Activated gamma-delta T cell treated with Interleukin-2 at 50 U/mL for 16 hours (primary cell): ENCODE measurements at regions not wholly inside any gene's neighbourhood (a gene's known extent, or its start where the extent isn't known, plus 50 kb on each side); places are given as distances from the start of the nearest gene placed in this dataset.

Experiments
- DNase-seq: peaks from one replicate; pipeline ENCODE4 v3.0.0-alpha.2; 2020

DNA sequence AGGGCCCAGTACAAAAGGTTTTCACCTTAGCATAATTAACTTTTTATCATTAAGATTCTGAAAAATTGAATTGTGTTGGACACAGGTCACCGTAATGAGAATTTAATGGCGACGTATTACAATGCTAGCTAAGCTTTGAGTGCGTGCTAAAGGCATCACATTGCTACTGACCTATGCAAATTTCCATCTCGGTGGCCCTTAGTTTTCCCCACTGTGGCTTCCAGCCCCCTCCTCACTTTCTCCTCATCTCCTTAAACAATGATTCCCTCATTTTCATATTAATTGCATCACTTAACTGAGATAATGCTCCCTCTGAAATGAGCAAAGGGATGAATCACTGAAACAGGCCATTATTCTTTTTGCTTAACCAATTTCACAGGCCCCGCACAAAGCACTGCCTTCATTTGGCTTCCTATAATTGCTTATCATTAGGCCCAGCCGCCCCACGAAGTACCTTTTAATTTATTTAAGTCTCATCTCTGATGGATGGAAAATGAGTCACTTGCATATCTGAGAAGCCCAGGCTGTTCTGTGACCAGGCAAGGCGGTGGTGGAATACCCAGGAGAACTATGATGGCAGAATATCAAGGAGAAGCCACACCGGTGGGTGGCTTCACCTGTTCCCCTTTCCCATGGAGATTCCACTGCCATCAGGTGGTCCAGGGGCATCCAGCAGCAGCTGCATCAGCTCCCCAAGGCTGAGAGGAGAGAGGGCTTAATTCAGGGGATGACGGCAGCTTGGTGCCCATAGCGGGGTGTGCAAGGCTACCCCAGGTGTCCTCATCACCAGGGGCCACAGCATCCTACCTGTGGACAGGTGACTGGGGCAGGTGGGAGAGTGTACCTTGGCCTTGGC is 223.8 kb upstream of the BOD1L1 start:
- DNase-seq = no peak

GRCh38 chr4:13852411-13852810 is 224.9 kb upstream of the BOD1L1 start:
- DNase-seq = no peak

DNA sequence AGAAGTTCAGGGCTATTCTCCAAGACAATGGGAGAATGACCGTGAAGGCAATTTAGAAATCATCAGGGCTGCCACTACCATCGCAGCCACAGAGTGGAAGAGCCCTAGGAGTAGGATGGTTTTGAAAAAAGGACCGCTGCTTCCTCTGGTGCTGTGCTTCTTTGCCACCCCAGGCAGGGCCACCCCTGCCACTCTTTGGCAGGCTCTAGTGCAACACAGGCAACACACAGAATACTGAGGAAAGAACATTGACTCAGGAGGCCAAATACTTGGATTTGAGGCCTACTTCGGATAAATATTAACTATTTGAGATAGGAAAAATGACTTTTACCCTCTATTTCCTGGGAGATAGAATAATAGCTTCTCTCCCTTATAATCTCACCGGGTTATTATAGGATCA is 228.9 kb upstream of the BOD1L1 start:
- DNase-seq = no peak

GRCh38 chr4:13857397-13857796 is 229.9 kb upstream of the BOD1L1 start:
- no peak for DNase-seq

- no peak for DNase-seq
Observed at GRCh38 chr4:13857800-13858199, 230.3 kb upstream of the BOD1L1 start.

- no peak for DNase-seq
Observed at GRCh38 chr4:13859423-13859822, 231.9 kb upstream of the BOD1L1 start.

DNA sequence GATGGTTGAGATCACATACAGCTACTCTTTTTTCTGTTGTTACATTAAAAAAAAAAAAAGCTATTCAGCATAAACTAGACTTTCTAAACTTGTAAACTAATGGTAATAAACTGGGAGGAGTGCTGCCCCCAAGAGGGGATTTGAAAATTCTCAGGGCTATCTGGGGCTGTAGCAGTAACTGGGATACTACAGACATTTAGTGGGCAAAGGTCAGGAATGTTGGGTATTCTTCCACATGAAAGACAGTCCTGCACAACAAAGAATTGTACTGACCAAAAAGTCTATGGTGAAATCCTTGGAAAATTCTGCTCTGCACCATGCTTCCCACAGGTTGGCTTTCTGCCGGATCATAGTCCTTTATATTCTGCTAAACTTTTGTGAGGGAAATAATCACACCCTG is 232.6 kb upstream of the BOD1L1 start:
- DNase-seq = no peak

GRCh38 chr4:13865871-13866669 is 238.5 kb upstream of the BOD1L1 start:
- no peak for DNase-seq

- DNase-seq = no peak
Observed at GRCh38 chr4:13866881-13867280, 239.4 kb upstream of the BOD1L1 start.

GRCh38 chr4:13872155-13872554 is 244.6 kb upstream of the BOD1L1 start:
- DNase-seq = no peak

GRCh38 chr4:13872955-13873354 is 245.4 kb upstream of the BOD1L1 start:
- no peak for DNase-seq

DNA sequence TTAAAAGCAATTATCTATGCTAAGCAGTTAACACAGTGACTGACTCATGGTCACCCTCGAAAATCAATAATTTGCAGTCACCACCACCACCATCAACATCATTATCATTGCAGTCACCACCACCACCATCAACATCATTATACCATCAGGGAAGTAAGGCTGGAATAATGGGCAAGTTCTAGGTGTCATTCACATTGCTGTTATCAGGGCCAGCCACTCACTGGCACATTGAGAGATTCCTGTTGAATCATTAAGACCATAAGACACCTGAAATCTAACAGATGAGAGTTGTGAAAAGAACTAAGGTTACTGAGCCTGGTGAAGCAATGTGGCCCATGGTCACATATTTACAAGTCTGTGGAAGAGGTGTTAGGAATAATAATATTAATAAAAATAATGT is 247.7 kb upstream of the BOD1L1 start:
- DNase-seq = no peak

DNA sequence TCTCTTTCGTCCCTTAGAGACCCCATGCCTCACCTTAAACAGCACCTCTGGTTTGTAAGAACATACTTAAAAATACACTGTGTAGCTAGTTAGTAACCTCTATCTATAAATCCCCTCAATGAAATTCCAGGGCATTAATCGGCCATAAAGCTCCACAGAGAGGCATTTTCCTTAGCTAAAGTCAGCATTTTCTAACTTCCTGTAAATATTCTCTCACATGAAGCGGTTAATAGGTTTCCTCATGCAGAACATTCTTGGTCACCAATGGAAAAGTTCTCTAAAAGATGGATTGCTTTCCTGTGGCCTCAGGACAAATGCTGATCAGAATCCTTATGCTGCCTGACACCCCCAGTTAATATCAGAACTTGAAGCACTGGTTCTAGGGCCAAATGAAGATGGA is 248.6 kb upstream of the BOD1L1 start:
- DNase-seq = no peak

- no peak for DNase-seq
Observed at GRCh38 chr4:13876940-13877339, 249.4 kb upstream of the BOD1L1 start.

DNA sequence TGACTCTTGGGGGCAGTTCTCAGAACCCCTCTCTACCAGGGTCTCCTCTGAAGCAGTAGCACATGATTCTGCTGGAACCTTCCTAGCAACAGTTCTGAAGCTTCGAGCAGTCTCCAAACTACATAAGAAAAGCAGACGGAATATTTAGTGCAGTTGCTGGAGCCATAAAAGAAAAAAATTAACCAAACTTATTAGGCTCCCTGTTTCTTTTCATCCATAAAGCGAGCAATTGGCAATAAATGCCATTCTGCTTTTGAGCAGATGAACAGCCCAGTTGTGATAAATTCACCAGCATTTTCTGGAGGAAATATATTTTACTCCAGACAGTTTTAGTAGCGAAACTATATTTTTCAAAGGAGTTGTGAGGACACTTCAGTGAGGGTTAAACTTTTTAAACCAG is 250.1 kb upstream of the BOD1L1 start:
- DNase-seq = no peak

- no peak for DNase-seq
Observed at GRCh38 chr4:13881892-13882291, 254.4 kb upstream of the BOD1L1 start.

GRCh38 chr4:13887010-13887409 is 259.5 kb upstream of the BOD1L1 start:
- DNase-seq = no peak

- DNase-seq = no peak
Observed at GRCh38 chr4:13888112-13888511, 260.6 kb upstream of the BOD1L1 start.

GRCh38 chr4:13891544-13891939 is 264.0 kb upstream of the BOD1L1 start:
- no peak for DNase-seq

DNA sequence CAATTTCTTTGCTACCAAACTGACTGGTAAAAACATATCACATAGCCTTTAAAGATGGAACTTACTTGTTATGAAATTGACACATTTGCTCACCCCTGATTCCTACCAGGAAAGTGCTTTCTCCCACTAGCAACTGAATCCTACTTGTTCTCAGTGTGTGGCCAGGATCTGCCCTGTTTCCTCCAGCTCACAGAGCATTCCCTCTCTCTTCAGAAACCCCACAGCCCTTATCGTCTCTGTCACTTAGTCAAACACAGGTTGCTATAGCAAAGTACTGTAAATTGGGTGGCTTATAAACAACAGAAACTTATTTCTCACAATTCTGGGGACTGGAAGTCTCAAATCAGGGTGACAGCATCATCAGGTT is 265.2 kb upstream of the BOD1L1 start:
- no peak for DNase-seq

DNA sequence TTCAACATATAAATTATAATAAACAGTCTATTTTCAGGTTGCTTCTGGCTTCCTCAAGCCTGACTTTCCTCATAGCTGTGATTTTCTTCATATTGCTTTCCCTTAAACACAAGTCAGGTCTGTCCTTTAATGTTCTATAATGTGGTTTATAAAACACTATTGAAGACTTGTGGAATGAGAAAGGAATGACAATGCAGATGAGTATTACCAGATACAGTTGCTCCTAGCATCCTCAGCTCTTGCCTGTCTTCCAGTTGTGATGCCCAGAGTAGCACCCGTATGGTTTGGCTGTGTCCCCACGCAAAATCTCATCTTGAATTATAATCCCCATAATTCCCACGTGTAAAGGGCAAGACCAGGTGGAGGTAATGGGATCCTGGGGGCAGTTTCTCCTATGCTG is 265.7 kb upstream of the BOD1L1 start:
- no peak for DNase-seq

DNA sequence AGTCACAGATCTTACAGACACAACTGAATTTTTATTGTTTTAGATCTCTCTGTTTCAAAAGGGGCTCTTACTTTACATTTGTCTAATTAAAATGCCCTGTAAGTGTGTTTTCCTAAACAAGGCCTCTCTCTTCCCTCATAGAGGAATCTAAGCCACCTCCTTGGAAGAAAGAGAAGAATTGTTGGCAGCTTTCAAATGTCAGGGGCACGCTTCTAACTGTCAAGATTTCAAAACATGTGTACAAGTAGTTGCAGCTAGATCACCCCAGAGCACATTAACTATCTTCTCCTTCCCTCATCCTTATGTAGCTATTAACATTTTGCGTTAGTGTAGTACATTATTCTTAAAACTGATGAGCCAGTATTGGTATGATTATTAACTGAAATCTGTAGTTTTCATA is 266.5 kb upstream of the BOD1L1 start:
- DNase-seq = no peak

DNA sequence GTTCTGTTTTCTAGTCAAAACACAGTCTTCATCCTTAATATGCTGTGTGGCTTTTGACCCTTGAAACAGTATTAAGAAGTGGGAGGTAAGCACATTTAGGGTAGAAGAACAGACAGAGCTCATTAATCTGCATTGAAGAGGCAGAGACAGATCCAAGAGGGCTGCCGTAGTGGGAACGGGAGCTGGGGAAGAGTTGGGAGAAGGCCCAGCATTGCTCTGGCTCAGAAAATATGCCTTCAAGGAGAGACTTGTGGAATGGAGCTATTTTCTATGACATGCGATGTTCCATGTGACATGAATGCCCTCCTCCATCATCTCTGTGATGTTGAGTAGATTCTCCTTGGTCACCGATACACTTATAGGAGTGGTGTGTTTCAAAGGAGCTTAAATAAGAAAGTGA is 273.3 kb upstream of the BOD1L1 start:
- DNase-seq = no peak

- DNase-seq = no peak
Observed at GRCh38 chr4:13902146-13902545, 274.6 kb upstream of the BOD1L1 start.

DNA sequence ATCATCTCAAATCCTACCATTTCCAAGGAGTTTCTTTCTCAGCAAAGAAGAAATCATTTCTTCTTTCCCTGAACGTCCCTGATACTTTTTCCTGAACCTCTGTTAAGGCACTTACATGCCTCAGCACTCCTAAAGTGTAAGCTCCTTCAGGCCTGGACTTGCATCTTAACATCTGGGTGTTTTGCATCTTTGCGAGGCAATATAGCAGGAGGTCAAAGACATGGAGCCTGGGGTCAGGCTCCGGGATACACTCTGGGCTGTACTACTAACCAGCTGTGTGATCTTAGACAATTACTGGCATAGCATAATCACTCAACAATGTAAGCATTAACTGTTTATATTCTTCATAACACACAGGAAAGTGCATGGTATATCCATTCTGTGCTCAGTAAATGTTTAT is 275.5 kb upstream of the BOD1L1 start:
- DNase-seq = no peak
